GM12878 (cell line): ENCODE measurements at regions not wholly inside any gene's neighbourhood (a gene's known extent, or its start where the extent isn't known, plus 50 kb on each side); places are given as distances from the start of the nearest gene placed in this dataset.

ENCODE experiments used
- ATAC-seq: fragments of 200-7000 bp; cut with Tn5 transposase; 3 replicates; pipeline ENCODE4 v1.9.1; 2020; ENCODE audit warnings: mild to moderate bottlenecking, moderate library complexity
- BruUV-seq: library from RNA; stranded (reverse); fragments of 400-500 nt; replicated peaks from 2 replicates; lab custom pipeline; 2021; lab: Mats Ljungman, UMichigan
- CTCF ChIA-PET: fragments of 300-600 bp; sonication (Branson Sonifier 250); formaldehyde crosslinking; extraction: SDS; loops from one replicate; lab custom pipeline; 2021; ENCODE audit warnings: inconsistent platforms; lab: Yijun Ruan, JAX
- POLR2A ChIA-PET: fragments of 350-600 bp; formaldehyde crosslinking; extraction: SDS; loops from one replicate; lab custom pipeline; 2021; ENCODE audit warnings: inconsistent platforms; lab: Charles Lee
- RAD21 ChIA-PET: fragments of 300-600 bp; sonication (Branson Sonifier 250); formaldehyde crosslinking; loops from one replicate; lab custom pipeline; 2023; ENCODE audit warnings: antibody characterized with exemption; ENCODE audit not compliant: unreplicated experiment; lab: Charles Lee
- SMC1A ChIA-PET: fragments of 300-600 bp; sonication (Branson Sonifier 250); formaldehyde crosslinking; loops from one replicate; lab custom pipeline; 2023; ENCODE audit not compliant: unreplicated experiment, uncharacterized antibody; lab: Charles Lee
- DNase-seq: peaks from one replicate; pipeline ENCODE4 v3.0.0-alpha.2; 2011; ENCODE audit warnings: low read depth, low spot score
- FAIRE-seq: peaks from 3 replicates; lab custom pipeline; 2011; peaks lifted over from hg19 to GRCh38; lab: Jason Lieb, UNC
- H2AFZ ChIP-seq: 2 replicates; pipeline ENCODE4 v1.6.0; 2011; ENCODE audit warnings: low read depth, low read length, control low read depth; ENCODE audit not compliant: control insufficient read depth
- H3K27ac ChIP-seq: 2 replicates; pipeline ENCODE4 v1.5.1; 2011; ENCODE audit warnings: control low read depth; ENCODE audit not compliant: control insufficient read depth, insufficient read depth
- H3K27me3 ChIP-seq, 2 experiments: replicated peaks in 1 of 2; 2 replicates each; pipeline versions ENCODE4 v1.6.0 to v1.6.1; 2011; ENCODE audit warnings: low read length in 1 of 2; ENCODE audit not compliant: control insufficient read depth in 2 of 2, insufficient read depth in 2 of 2
- H3K36me3 ChIP-seq, 2 experiments: 2 replicates each; pipeline ENCODE4 v1.5.1; 2011; ENCODE audit warnings: low read length in 1 of 2; ENCODE audit not compliant: control insufficient read depth in 2 of 2, insufficient read depth in 2 of 2
- H3K4me1 ChIP-seq: 2 replicates; pipeline ENCODE4 v1.6.1; 2011; ENCODE audit warnings: mild to moderate bottlenecking, low read length, moderate library complexity, mixed read lengths; ENCODE audit not compliant: control insufficient read depth, insufficient read depth
- H3K4me2 ChIP-seq: 2 replicates; pipeline ENCODE4 v1.6.0; 2011; ENCODE audit warnings: control low read depth; ENCODE audit not compliant: control insufficient read depth, insufficient read depth
- H3K4me3 ChIP-seq: fragments of 200-600 bp; sonication (generic); 2 replicates; pipeline ENCODE4 v1.5.1; 2016
- H3K79me2 ChIP-seq: 2 replicates; pipeline ENCODE4 v1.6.0; 2011; ENCODE audit warnings: low read length; ENCODE audit not compliant: control insufficient read depth, insufficient read depth
- H3K9ac ChIP-seq: 2 replicates; pipeline ENCODE4 v1.8.0; 2011; ENCODE audit warnings: low read length, control low read depth, mixed read lengths; ENCODE audit not compliant: control insufficient read depth, insufficient read depth
- H3K9me3 ChIP-seq: replicated peaks from 3 replicates; pipeline ENCODE4 v1.5.1; 2011; ENCODE audit warnings: mild to moderate bottlenecking, low read length; ENCODE audit not compliant: control insufficient read depth, insufficient read depth
- H4K20me1 ChIP-seq: 2 replicates; pipeline ENCODE4 v1.6.0; 2011; ENCODE audit not compliant: control insufficient read depth, insufficient read depth
- ESRRA ChIP-seq: IDR thresholded peaks from 2 replicates; pipeline ENCODE4 v1.6.1; 2012; ENCODE audit warnings: mild to moderate bottlenecking, low read length, improper control_type of control experiment
- KLF5 ChIP-seq: fragments of 450-650 bp; IDR thresholded peaks from 2 replicates; pipeline ENCODE4 v1.6.1; 2014; ENCODE audit warnings: mild to moderate bottlenecking; ENCODE audit not compliant: partially characterized antibody
- MTA3 ChIP-seq: IDR thresholded peaks from 2 replicates; pipeline ENCODE4 v1.6.1; 2012; ENCODE audit warnings: low read length, inconsistent platforms, borderline replicate concordance
- NFXL1 ChIP-seq: fragments of 450-650 bp; IDR thresholded peaks from 2 replicates; pipeline ENCODE4 v1.6.1; 2017; ENCODE audit warnings: antibody characterized with exemption, mild to moderate bottlenecking, borderline replicate concordance
- RBBP5 ChIP-seq: fragments of 200-600 bp; sonication (generic); conservative IDR thresholded peaks from 2 replicates; pipeline ENCODE4 v1.6.1; 2016
- RCOR1 ChIP-seq: conservative IDR thresholded peaks from 2 replicates; pipeline ENCODE4 v1.6.1; 2012; ENCODE audit warnings: low read depth, low read length, improper control_type of control experiment
- SMAD1 ChIP-seq: fragments of 450-650 bp; IDR thresholded peaks from 2 replicates; pipeline ENCODE4 v1.6.1; 2018; ENCODE audit warnings: mild to moderate bottlenecking, low read depth; ENCODE audit not compliant: partially characterized antibody
- TAF1 ChIP-seq: IDR thresholded peaks from 2 replicates; pipeline ENCODE4 v1.6.1; 2011; ENCODE audit warnings: mild to moderate bottlenecking, low read depth, low read length, borderline replicate concordance
- TBL1XR1 ChIP-seq: IDR thresholded peaks from 2 replicates; pipeline ENCODE4 v1.6.1; 2012; ENCODE audit warnings: low read depth, low read length, improper control_type of control experiment
- TCF12 ChIP-seq: IDR thresholded peaks from 2 replicates; pipeline ENCODE4 v1.6.1; 2011; ENCODE audit warnings: low read depth, mild to moderate bottlenecking, low read length
- WRNIP1 ChIP-seq: IDR thresholded peaks from 2 replicates; pipeline ENCODE4 v1.6.1; 2011; ENCODE audit warnings: low read depth, low read length, improper control_type of control experiment, borderline replicate concordance
- WGBS: methylation state at CpG from one replicate; pipeline ENCODE4 v1.1.6; 2016; ENCODE audit warnings: low lambda C conversion rate; ENCODE audit not compliant: insufficient replicate concordance, insufficient coverage; ENCODE audit errors: missing lambda C conversion rate; 5-methylcytosine and 5-hydroxymethylcytosine counted together
- in situ Hi-C: fragments of 300-500 bp; cut with MboI; formaldehyde crosslinking; loops from 9 replicates; pipeline ENCODE4 v1.14.3; 2018; ENCODE audit warnings: mixed read lengths
- intact Hi-C: fragments of 100-400 bp; cut with micrococcal nuclease; formaldehyde crosslinking; loops from one replicate; pipeline ENCODE4 v1.14.2; 2022; ENCODE audit not compliant: unreplicated experiment
- TF ChIP-seq, protein P1 (sequence below): fragments of 450-650 bp; IDR thresholded peaks from 2 replicates; pipeline ENCODE4 v1.6.1; 2017; ENCODE audit warnings: mild to moderate bottlenecking, moderate library complexity
- TF ChIP-seq, protein P2 (sequence below): fragments of 450-650 bp; IDR thresholded peaks from 2 replicates; pipeline ENCODE4 v1.6.1; 2017; ENCODE audit warnings: mild to moderate bottlenecking

DNA sequence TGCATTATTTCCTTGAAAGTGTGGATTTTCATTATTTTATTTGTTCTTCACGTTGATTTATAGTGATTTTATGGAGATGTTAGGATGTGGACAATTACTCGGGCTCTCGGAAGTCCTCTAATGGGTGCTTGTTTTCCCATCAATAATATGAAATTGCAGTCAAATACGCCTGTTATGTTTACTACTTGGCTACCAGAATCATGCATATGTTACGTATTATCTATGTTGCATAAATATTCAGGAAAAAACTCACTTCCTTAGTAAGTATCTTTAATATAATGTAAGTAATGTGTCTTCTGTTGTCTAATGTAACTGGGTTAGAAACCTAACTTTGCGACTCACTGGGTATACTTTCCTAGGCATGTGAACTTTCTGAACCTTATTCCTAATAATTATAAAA is 823.4 kb upstream of the CHORDC1 start (continued):
- TF ChIP-seq ESRRA = no peak

DNA sequence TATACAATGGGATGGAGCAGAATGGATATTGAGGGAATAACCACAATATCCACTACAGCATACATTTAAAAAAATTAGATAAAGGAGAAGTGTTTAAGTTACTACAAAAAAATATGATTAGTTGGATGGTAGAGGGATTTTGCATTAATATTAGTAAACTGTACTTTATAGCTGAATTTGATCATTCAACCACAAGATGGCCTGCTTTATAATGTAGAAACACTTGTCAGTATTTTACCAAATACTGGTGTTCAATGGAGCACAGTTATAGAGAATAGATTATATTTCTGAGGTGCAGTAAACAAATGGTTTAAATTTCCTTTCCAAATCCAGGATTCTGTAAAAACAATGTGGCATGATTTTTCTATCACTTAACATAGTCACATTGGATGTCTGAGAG is 818.8 kb upstream of the CHORDC1 start:
- no peaks in the 10 kb centered on the region for H3K9me3 ChIP-seq
- no peak overlapping the region for H2AFZ ChIP-seq
- H3K4me2 ChIP-seq = no peak overlapping the region
- TF ChIP-seq RBBP5 (no peak), KLF5 (no peak), MTA3 (no peak)
- TF ChIP-seq, all 136 proteins: peak for 0
- Histone ChIP-seq H3K4me1 (no peaks in the 10 kb centered on the region), H3K27ac (no peak overlapping the region), H3K79me2 (no peaks in the 10 kb centered on the region), H3K36me3 (no peaks in the 10 kb centered on the region), H4K20me1 (no peaks in the 10 kb centered on the region), H3K4me3 (no peak overlapping the region), H3K9ac (no peak overlapping the region), H3K27me3 (no peaks in the 10 kb centered on the region)
- CTCF ChIA-PET = no interaction called here
- no peak for DNase-seq
- POLR2A ChIA-PET = no interaction called here
- intact Hi-C loops (no loop called here), in situ Hi-C loops (no loop called here)
- RAD21 ChIA-PET = no interaction called here
- ATAC-seq = no peak
- no TSS peak for BruUV-seq
- SMC1A ChIA-PET = no interaction called here
- no peak for FAIRE-seq

DNA sequence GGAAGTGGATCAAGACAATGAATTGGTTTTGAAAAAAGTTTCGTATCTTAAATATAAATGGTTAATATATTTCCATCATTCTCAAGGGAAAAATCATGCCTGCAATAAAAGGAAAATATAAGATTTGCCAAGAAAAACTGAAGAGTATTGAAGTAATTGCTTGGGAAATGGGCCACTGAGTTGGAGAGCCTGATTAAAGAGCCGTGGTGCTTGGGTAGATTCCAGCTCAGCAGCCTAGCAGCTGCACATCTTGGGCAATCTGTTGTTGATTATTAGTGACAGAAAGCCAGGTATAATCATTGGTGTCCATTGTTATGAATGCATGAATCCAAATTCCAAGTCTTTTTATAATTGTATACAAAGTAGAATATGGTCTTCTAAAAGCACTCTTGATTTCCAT is 800.9 kb upstream of the CHORDC1 start:
- CTCF ChIA-PET = no interaction called here
- POLR2A ChIA-PET = no interaction called here
- Histone ChIP-seq H3K9ac (no peak overlapping the region), H3K36me3 (no peaks in the 10 kb centered on the region), H3K27me3 (no peaks in the 10 kb centered on the region), H4K20me1 (no peaks in the 10 kb centered on the region), H3K4me3 (no peak overlapping the region), H3K9me3 (no peaks in the 10 kb centered on the region), H3K4me2 (no peak overlapping the region), H3K4me1 (no peaks in the 10 kb centered on the region), H3K79me2 (no peaks in the 10 kb centered on the region), H3K27ac (no peak overlapping the region), H2AFZ (no peak overlapping the region)
- no peak for DNase-seq
- SMC1A ChIA-PET = interaction anchor here (0.6 kb wide), 1 partner anchor 1351 kb away, joined by 3 read pairs; no protein-coding TSS in a partner anchor
- no TSS peak for BruUV-seq
- FAIRE-seq = no peak
- no peak for ATAC-seq
- WGBS = 14% methylated on average over 2 of the region's 2 CpGs
- RAD21 ChIA-PET = no interaction called here
- in situ Hi-C loops (no loop called here), intact Hi-C loops (no loop called here)
- TF ChIP-seq WRNIP1 (no peak), SMAD1 (no peak), RCOR1 (no peak), TAF1 (no peak), TBL1XR1 (no peak), NFXL1 (no peak), TCF12 (no peak)
- TF ChIP-seq, protein P1, sequence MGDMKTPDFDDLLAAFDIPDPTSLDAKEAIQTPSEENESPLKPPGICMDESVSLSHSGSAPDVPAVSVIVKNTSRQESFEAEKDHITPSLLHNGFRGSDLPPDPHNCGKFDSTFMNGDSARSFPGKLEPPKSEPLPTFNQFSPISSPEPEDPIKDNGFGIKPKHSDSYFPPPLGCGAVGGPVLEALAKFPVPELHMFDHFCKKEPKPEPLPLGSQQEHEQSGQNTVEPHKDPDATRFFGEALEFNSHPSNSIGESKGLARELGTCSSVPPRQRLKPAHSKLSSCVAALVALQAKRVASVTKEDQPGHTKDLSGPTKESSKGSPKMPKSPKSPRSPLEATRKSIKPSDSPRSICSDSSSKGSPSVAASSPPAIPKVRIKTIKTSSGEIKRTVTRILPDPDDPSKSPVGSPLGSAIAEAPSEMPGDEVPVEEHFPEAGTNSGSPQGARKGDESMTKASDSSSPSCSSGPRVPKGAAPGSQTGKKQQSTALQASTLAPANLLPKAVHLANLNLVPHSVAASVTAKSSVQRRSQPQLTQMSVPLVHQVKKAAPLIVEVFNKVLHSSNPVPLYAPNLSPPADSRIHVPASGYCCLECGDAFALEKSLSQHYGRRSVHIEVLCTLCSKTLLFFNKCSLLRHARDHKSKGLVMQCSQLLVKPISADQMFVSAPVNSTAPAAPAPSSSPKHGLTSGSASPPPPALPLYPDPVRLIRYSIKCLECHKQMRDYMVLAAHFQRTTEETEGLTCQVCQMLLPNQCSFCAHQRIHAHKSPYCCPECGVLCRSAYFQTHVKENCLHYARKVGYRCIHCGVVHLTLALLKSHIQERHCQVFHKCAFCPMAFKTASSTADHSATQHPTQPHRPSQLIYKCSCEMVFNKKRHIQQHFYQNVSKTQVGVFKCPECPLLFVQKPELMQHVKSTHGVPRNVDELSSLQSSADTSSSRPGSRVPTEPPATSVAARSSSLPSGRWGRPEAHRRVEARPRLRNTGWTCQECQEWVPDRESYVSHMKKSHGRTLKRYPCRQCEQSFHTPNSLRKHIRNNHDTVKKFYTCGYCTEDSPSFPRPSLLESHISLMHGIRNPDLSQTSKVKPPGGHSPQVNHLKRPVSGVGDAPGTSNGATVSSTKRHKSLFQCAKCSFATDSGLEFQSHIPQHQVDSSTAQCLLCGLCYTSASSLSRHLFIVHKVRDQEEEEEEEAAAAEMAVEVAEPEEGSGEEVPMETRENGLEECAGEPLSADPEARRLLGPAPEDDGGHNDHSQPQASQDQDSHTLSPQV = no peak
- TF ChIP-seq, protein P2, sequence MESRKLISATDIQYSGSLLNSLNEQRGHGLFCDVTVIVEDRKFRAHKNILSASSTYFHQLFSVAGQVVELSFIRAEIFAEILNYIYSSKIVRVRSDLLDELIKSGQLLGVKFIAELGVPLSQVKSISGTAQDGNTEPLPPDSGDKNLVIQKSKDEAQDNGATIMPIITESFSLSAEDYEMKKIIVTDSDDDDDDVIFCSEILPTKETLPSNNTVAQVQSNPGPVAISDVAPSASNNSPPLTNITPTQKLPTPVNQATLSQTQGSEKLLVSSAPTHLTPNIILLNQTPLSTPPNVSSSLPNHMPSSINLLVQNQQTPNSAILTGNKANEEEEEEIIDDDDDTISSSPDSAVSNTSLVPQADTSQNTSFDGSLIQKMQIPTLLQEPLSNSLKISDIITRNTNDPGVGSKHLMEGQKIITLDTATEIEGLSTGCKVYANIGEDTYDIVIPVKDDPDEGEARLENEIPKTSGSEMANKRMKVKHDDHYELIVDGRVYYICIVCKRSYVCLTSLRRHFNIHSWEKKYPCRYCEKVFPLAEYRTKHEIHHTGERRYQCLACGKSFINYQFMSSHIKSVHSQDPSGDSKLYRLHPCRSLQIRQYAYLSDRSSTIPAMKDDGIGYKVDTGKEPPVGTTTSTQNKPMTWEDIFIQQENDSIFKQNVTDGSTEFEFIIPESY = no peak
